HCT116 (cell line): ENCODE measurements at regions not wholly inside any gene's neighbourhood (a gene's known extent, or its start where the extent isn't known, plus 50 kb on each side); places are given as distances from the start of the nearest gene placed in this dataset.

Experiments
- ATAC-seq: fragments of 200-7000 bp; cut with Tn5 transposase; 2 replicates; pipeline ENCODE4 v1.9.1; 2020; ENCODE audit warnings: mild to moderate bottlenecking, moderate library complexity
- BruUV-seq: library from RNA; stranded (reverse); fragments of 400-500 nt; replicated peaks from 2 replicates; lab custom pipeline; 2021; lab: Mats Ljungman, UMichigan
- CTCF ChIA-PET: fragments of 300-600 bp; sonication (Branson Sonifier 250); formaldehyde crosslinking; loops from one replicate; lab custom pipeline; 2021; ENCODE audit warnings: antibody characterized with exemption; lab: Charles Lee
- POLR2A ChIA-PET: fragments of 300-600, 350-600 bp; sonication (Branson Sonifier 250); formaldehyde crosslinking; loops from one replicate; lab custom pipeline; 2021; ENCODE audit warnings: antibody characterized with exemption; lab: Charles Lee
- RAD21 ChIA-PET, 2 experiments: fragments of 300-600 bp; sonication (Branson Sonifier 250); formaldehyde crosslinking; loops; one replicate each; lab custom pipeline; 2023; ENCODE audit warnings: low total read pairs in 2 of 2; ENCODE audit not compliant: uncharacterized antibody in 2 of 2, unreplicated experiment in 2 of 2, low non-redundant PET in 1 of 2; lab: Charles Lee
- DNase-seq: peaks from one replicate; pipeline ENCODE4 v3.0.0-alpha.2; 2010; ENCODE audit warnings: low read depth, low spot score
- H2AFZ ChIP-seq: fragments of 200-600 bp; shearing (Covaris generic), sonication (generic); 2 replicates; pipeline ENCODE4 v1.6.1; 2017; ENCODE audit warnings: low read depth, mixed run types, mixed read lengths, antibody characterized with exemption, low read length; ENCODE audit not compliant: poor library complexity, severe bottlenecking
- H3K27ac ChIP-seq: 2 replicates; pipeline ENCODE4 v1.5.1; 2012; ENCODE audit warnings: low read depth, low read length
- H3K27me3 ChIP-seq: fragments of 200-600 bp; sonication (generic); 2 replicates; pipeline ENCODE4 v1.6.1; 2016; ENCODE audit warnings: mixed run types, low read length, mixed read lengths; ENCODE audit not compliant: insufficient read depth
- H3K36me3 ChIP-seq, 2 experiments: fragments of 200-500 bp in 1 of 2; fragments of 200-600 bp in 1 of 2; sonication (Bioruptor generic) in 1 of 2; sonication (generic) in 1 of 2; 2 replicates each; pipeline versions ENCODE4 v1.5.1 to v1.6.1; 2014 to 2016; ENCODE audit warnings: low read length in 2 of 2, inconsistent platforms in 1 of 2, mixed read lengths in 1 of 2, mixed run types in 1 of 2; ENCODE audit not compliant: insufficient read depth in 2 of 2, control insufficient read depth in 1 of 2
- H3K4me1 ChIP-seq, 2 experiments: fragments of 200-600 bp in 1 of 2; sonication (generic) in 1 of 2; 2 replicates each; pipeline versions ENCODE4 v1.5.1 to v1.6.1; 2012 to 2017; ENCODE audit warnings: low read length in 2 of 2, inconsistent platforms in 1 of 2, mild to moderate bottlenecking in 1 of 2, mixed read lengths in 1 of 2, mixed run types in 1 of 2, moderate library complexity in 1 of 2; ENCODE audit not compliant: insufficient read depth in 2 of 2, control insufficient read depth in 1 of 2
- H3K4me2 ChIP-seq: fragments of 200-600 bp; sonication (generic); 2 replicates; pipeline ENCODE4 v1.6.1; 2017; ENCODE audit warnings: mixed run types, low read length, mixed read lengths
- H3K4me3 ChIP-seq, 2 experiments: fragments of 200-600 bp in 1 of 2; sonication (generic) in 1 of 2; replicated peaks in 1 of 2; 2 replicates each; pipeline ENCODE4 v1.5.1; 2011 to 2016; ENCODE audit warnings: low read length in 2 of 2, control low read depth in 1 of 2, low read depth in 1 of 2, mild to moderate bottlenecking in 1 of 2, mixed read lengths in 1 of 2, mixed run types in 1 of 2
- H3K79me2 ChIP-seq: fragments of 200-600 bp; sonication (generic); 2 replicates; pipeline ENCODE4 v1.6.1; 2017; ENCODE audit warnings: mild to moderate bottlenecking, mixed run types, low read length, moderate library complexity, mixed read lengths; ENCODE audit not compliant: insufficient read depth
- H3K9ac ChIP-seq: fragments of 200-600 bp; sonication (generic); 2 replicates; pipeline ENCODE4 v1.6.1; 2016; ENCODE audit warnings: low read length, mixed read lengths
- H3K9me2 ChIP-seq: fragments of 200-600 bp; sonication (generic), shearing (Covaris generic); 2 replicates; pipeline ENCODE4 v1.6.1; 2017; ENCODE audit warnings: mixed run types, mild to moderate bottlenecking, moderate library complexity; ENCODE audit not compliant: insufficient read depth
- H3K9me3 ChIP-seq, 2 experiments: fragments of 200-500 bp in 1 of 2; fragments of 200-600 bp in 1 of 2; sonication (Bioruptor generic) in 1 of 2; sonication (generic) in 1 of 2; 2 replicates each; pipeline ENCODE4 v1.6.1; 2014 to 2017; ENCODE audit warnings: low read length in 2 of 2, mixed read lengths in 2 of 2, inconsistent platforms in 1 of 2, low read depth in 1 of 2, mild to moderate bottlenecking in 1 of 2, mixed run types in 1 of 2, moderate library complexity in 1 of 2; ENCODE audit not compliant: control insufficient read depth in 1 of 2, insufficient read depth in 1 of 2
- H4K20me1 ChIP-seq: fragments of 200-600 bp; sonication (generic), shearing (Covaris generic); 2 replicates; pipeline ENCODE4 v1.6.1; 2017; ENCODE audit warnings: mixed run types, mild to moderate bottlenecking, moderate library complexity; ENCODE audit not compliant: insufficient read depth
- ATF3 ChIP-seq: IDR thresholded peaks from 2 replicates; pipeline ENCODE4 v1.6.1; 2012
- CBX3 ChIP-seq: IDR thresholded peaks from 2 replicates; pipeline ENCODE4 v1.6.1; 2012; ENCODE audit warnings: low read depth
- CEBPB ChIP-seq: IDR thresholded peaks from 2 replicates; pipeline ENCODE4 v1.6.1; 2012; ENCODE audit warnings: low read depth
- CTCF ChIP-seq, 3 experiments: fragments of 200-600 bp in 1 of 3; sonication (generic) in 1 of 3; IDR thresholded peaks in 2 of 3; conservative IDR thresholded peaks in 1 of 3; 2 replicates each; pipeline ENCODE4 v1.5.1; 2012 to 2017; ENCODE audit warnings: low read depth in 2 of 3, low read length in 2 of 3, antibody characterized with exemption in 1 of 3, borderline replicate concordance in 1 of 3, control low read depth in 1 of 3, mild to moderate bottlenecking in 1 of 3, mixed read lengths in 1 of 3, mixed run types in 1 of 3, moderate library complexity in 1 of 3; ENCODE audit not compliant: insufficient read depth in 1 of 3
- EGR1 ChIP-seq: IDR thresholded peaks from 2 replicates; pipeline ENCODE4 v1.6.1; 2012; ENCODE audit warnings: low read depth
- ELF1 ChIP-seq: IDR thresholded peaks from 2 replicates; pipeline ENCODE4 v1.6.1; 2012; ENCODE audit warnings: low read depth, borderline replicate concordance
- JUND ChIP-seq: IDR thresholded peaks from 2 replicates; pipeline ENCODE4 v1.6.1; 2012
- POLR2A ChIP-seq: IDR thresholded peaks from 2 replicates; pipeline ENCODE4 v1.7.0; 2011; ENCODE audit warnings: borderline replicate concordance; ENCODE audit not compliant: insufficient read depth, insufficient read length; ENCODE audit errors: extremely low read depth
- POLR2AphosphoS5 ChIP-seq: IDR thresholded peaks from 2 replicates; pipeline ENCODE4 v1.6.1; 2011; ENCODE audit warnings: mild to moderate bottlenecking, low read depth, low read length, moderate library complexity
- RAD21 ChIP-seq: IDR thresholded peaks from 2 replicates; pipeline ENCODE4 v1.6.1; 2012; ENCODE audit warnings: low read depth, mild to moderate bottlenecking
- SIN3A ChIP-seq: IDR thresholded peaks from 2 replicates; pipeline ENCODE4 v1.6.1; 2012; ENCODE audit warnings: low read depth
- SP1 ChIP-seq: IDR thresholded peaks from 2 replicates; pipeline ENCODE4 v1.6.1; 2012; ENCODE audit warnings: low read depth
- YY1 ChIP-seq: IDR thresholded peaks from 2 replicates; pipeline ENCODE4 v1.6.1; 2011; ENCODE audit warnings: low read length, low read depth, moderate library complexity, mild to moderate bottlenecking; ENCODE audit not compliant: insufficient replicate concordance; ENCODE audit errors: extremely low read depth
- ZBTB33 ChIP-seq: IDR thresholded peaks from 2 replicates; pipeline ENCODE4 v1.6.1; 2011; ENCODE audit warnings: mild to moderate bottlenecking, low read length, moderate library complexity; ENCODE audit not compliant: insufficient replicate concordance; ENCODE audit errors: extremely low read depth
- ZFX ChIP-seq: fragments of 450-650 bp; IDR thresholded peaks from 2 replicates; pipeline ENCODE4 v1.6.1; 2017
- intact Hi-C: fragments of 100-400 bp; cut with micrococcal nuclease; formaldehyde crosslinking; loops from 2 replicates; pipeline ENCODE4 v1.10.0; 2022

GRCh38 chr16:79959226-79959625 lies 358.7 kb upstream of the MAF start:
- ChIA-PET RAD21 (no interaction called here), POLR2A (no interaction called here), CTCF (no interaction called here)
- Histone ChIP-seq H2AFZ (no peak overlapping the region), H3K27me3 (no peaks in the 10 kb centered on the region), H3K9me3 (peaks cover 36 to 82% of the 10 kb centered on the region in 2 experiments; a peak in 2 of 4 replicates), H3K9ac (no peak overlapping the region), H3K36me3 (no peaks in the 10 kb centered on the region), H3K9me2 (no peaks in the 10 kb centered on the region), H3K27ac (no peak overlapping the region), H3K4me1 (no peaks in the 10 kb centered on the region), H4K20me1 (no peaks in the 10 kb centered on the region), H3K4me2 (no peak overlapping the region), H3K79me2 (no peaks in the 10 kb centered on the region), H3K4me3 (no peak overlapping the region)
- ATAC-seq, result no peak
- TF ChIP-seq CBX3 (no peak), CEBPB (no peak), POLR2AphosphoS5 (no peak), ZFX (no peak), ATF3 (no peak), SP1 (no peak), JUND (no peak)
- DNase-seq, result no peak
- intact Hi-C loops, result no loop called here
- BruUV-seq, result no TSS peak

DNA sequence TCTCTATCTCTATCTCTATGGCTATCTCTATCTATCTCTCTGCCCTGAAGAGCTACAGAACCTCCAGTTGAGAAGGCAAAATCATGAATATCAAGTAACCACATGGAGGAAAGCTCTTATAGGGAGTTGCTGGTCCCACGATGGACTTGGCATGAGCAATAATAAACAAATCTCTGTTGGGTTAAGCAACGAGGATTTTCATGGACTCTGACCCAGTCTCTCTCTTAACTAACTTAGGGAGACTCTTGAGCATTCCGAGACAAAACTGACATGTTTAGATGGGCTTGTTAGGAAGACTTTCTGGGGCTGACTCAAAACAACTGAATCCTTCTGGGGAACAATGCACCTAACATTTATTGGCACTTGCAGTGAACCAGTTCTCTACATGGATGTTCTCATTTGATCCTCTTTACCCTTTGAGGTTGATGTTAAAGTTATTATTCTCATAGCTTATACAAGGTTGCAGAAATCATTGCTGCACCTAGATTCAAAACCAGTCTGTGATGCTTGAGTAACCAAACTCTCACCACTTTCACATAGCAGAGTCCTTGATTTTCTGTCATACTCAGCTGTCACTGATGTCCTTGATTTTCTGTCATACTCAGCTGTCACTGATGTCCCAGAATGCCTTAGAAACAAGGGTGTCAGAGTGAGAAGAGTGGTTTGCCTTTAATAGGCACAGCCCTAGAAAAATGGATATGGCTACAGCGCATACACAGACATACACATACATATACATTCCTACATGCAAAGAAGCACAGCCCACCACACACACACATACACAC lies 354.6 kb upstream of the MAF start:
- H3K4me2 ChIP-seq, result no peak overlapping the region
- DNase-seq (no peak), ATAC-seq (no peak)
- no peaks in the 10 kb centered on the region for H3K36me3 ChIP-seq
- no peak overlapping the region for H3K27ac ChIP-seq
- no peaks in the 10 kb centered on the region for H4K20me1 ChIP-seq
- ChIA-PET RAD21 (no interaction called here), CTCF (no interaction called here), POLR2A (no interaction called here)
- H3K4me1 ChIP-seq, result no peaks in the 10 kb centered on the region
- TF ChIP-seq YY1 (no peak), ZBTB33 (no peak), RAD21 (no peak), ZFX (no peak), POLR2A (no peak), CEBPB (no peak), SIN3A (no peak), ELF1 (no peak), CBX3 (no peak), CTCF (IDR thresholded peaks at IDR 0.05 in 2 of 3, conservative IDR thresholded peaks at IDR 0.05 in 1 of 3; ENCODE audit: borderline replicate concordance in 1 of 3, insufficient read depth in 1 of 3, low read depth in 2 of 3, low read length in 2 of 3) (no peak), SP1 (no peak), EGR1 (no peak)
- intact Hi-C loops, result no loop called here
- no peak overlapping the region for H2AFZ ChIP-seq
- no peaks in the 10 kb centered on the region for H3K9me2 ChIP-seq
- no peak overlapping the region for H3K9ac ChIP-seq
- H3K27me3 ChIP-seq, result no peaks in the 10 kb centered on the region
- no TSS peak for BruUV-seq
- no peak overlapping the region for H3K4me3 ChIP-seq
- H3K9me3 ChIP-seq, result peaks cover 45 to 74% of the 10 kb centered on the region in 2 experiments; a peak in 2 of 4 replicates
- no peaks in the 10 kb centered on the region for H3K79me2 ChIP-seq
